Anterior cingulate cortex (tissue), 58 donors: ENCODE measurements at regions not wholly inside any gene's neighbourhood (a gene's known extent, or its start where the extent isn't known, plus 50 kb on each side); places are given as distances from the start of the nearest gene placed in this dataset.

Experiments
- DNase-seq, 58 donors: peaks; one replicate each; lab custom pipeline; 2025; lab: John Stamatoyannopoulos, UW

DNA sequence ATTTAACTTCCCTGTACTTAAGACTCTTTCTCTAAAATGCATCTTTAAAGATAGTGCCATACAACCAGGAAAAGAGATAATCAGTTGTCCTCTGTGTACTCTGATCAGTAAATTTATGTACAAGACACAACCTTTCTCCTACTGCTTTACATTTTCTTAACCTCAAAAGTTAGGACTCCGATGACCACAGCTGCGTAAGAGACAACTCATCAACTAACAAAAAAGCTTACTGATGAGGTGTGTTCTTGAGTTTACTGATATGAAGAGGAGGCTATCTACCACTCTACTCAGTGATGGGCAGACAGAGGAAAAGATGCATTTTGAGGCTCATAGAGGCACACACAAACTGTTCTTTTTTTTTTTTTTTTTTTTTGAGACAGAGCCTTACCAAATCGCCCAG is 71.4 kb upstream of the HIF1A start:
- no peak for DNase-seq

DNA sequence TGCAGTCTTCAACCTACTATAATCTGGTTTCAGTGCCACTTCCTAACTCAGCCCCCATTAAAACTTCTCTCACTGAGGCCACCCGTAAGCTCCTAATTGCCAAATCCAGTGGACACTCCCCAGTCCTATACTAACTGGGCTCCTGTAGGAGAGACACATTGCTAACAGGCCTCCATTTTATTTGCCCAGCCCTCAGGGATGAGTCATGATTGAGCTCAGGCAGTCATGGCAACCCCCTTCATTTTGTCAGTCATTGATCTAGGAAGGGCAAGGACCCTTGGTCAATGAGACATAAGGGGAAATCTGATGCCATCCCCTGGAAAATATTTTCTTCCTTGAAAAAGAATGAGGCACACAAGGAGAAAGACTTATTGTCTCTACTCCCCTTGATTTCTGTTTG is 70.1 kb upstream of the HIF1A start:
- no peak for DNase-seq

DNA sequence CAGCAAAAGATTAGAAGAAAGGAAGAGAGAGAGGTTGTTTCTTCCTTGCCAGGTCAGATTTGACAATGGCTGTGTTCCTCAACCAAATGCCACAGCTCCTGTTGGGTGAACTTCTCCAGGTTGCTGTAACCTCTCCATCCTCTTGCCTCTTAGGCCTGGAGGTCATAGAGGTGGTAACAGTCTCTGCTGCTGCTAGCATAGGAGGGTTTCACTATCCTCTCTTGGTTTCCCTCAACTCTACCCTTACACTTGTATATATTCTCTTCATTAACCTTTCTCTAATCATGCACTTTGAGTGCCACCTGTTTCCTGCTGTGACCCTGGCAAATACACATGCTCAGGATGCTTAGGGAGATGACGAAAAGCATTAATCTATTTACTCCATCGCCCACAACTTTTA is 67.7 kb upstream of the HIF1A start:
- DNase-seq: no peak

- DNase-seq: no peak
These were observed 67.1 kb upstream of the HIF1A start for GRCh38 chr14:61628016-61628725.

- DNase-seq: no peak
These were observed 64.8 kb upstream of the HIF1A start for GRCh38 chr14:61630399-61631044.

- no peak for DNase-seq
These were observed 64.1 kb upstream of the HIF1A start for GRCh38 chr14:61631045-61631687.

DNA sequence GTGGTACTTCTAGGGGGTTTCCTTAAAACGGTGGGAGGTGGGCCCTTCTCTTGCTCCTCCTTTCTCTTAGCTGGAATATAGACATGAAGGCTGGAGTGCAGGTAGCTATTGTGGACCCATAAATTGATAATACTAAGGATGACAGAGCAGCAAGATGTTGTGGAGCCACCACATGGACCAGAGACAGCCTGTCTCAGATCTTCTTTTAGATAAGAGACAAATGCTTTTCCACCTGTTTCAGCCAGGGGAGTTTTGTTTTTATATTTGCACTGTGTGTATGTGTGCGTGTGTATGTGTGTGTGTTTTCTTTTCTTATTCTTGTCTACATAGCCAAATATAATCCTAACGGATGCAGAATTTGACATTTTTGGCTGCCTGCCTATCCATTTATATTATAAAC is 62.9 kb upstream of the HIF1A start:
- DNase-seq: no peak

GRCh38 chr14:61632807-61633206 is 62.5 kb upstream of the HIF1A start:
- no peak for DNase-seq

GRCh38 chr14:61636291-61636690 is 59.0 kb upstream of the HIF1A start:
- no peak for DNase-seq

- DNase-seq: no peak
These were observed 58.5 kb upstream of the HIF1A start for GRCh38 chr14:61636779-61637178.

DNA sequence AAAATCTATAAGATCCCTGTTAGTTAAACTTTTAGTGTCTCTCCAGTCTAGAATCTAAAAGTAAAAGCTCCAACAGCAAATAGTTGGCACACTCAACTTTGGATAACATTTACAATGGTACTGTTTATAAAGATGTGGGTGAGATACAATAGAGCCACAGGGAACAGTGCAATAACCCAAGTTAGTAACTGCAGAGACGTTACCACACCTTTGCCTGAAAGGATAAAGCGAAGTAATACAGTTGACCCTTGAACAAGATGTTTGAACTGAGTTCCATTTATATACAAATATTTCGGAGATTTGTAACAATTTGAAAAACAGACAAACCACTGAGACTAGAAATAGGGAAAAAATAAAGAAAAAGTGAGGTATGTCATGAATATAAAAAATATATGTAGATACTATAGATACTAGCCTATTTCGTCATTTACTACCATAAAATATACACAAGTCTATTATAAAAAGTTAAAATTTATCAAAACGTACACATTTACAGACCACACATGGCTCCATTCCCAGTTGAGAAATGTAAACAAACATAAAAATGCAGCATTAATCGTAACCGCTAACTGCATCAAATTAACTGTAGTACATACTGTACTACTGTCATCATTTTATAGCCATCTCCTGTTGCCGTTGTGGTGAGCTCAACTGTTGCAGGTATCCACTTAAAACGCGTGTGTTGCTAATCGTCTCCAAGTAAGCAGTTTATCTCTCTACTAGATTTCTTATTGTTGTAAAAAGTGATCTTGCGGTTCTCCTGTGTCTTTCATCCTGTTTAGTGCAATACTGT is 56.5 kb upstream of the HIF1A start:
- no peak for DNase-seq

GRCh38 chr14:61640158-61641136 is 54.9 kb upstream of the HIF1A start:
- peak in 14 of 58 donors; percentile 2 to 43 (median 16) for DNase-seq

DNA sequence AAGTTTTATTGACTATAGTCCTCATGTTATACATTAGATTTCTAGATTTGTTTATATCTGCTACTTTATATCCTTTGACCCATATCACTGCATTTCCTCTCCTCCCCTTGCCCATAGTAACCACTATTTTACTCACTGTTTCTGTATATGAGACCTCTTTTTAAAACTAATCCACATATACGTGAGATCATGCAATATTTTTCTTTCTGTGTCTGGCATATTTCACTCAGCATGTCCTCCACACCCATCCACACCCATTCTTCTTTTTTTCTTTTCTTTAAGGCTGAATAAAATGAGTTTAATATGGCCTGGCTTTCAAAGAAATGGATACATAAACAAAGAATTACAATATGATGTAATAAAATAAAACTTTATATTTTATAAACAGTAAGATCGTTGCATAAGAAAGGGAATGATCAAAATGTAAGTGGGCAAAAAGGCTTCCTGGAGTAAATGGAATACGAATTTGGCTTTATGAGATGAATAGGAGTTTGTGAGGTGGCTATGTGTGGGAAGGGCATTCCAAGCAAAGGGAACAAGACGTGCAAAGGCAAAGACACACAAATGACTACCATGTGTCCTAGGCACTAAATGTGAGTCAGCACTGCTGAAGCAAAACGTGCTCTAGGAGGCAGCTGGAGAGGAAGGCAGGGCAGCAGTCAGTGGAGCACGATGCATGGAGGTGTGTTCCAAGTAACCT is 53.2 kb upstream of the HIF1A start:
- DNase-seq: no peak

DNA sequence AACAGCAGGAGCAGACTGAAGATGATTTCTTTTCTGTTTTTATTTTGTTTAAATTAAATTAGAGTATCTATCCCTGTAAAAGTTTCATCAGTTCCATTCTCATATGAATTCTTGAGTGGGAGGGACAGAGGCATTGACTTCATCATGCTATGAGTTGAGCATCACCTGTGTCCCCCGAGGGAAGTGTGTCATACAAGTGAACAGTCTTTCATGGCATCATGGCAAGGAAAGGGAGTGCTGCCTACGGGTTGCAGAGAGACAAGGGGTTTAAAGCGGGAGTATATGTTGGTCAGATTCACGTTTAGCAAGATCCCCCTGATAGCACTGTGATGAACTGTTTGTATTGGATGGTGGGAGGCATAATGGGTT is 52.7 kb upstream of the HIF1A start:
- DNase-seq: no peak

DNA sequence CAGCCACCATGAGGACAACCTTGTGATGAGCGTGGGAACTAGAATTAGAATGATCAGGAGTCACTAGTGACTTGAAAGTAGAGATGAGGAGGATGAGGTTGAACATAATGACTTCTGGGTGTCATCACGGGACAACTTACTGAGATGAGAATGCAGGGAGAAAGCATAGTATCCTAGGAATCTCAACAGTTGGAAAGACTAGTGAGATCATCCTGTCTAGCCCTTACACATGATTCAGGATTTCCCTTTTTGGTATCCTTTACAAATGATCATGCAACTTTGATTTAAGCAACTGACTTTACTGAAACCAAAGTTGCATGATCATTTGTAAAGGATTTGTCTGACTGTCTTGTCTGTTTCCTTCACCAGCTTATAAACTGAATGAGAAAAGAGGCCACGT is 51.8 kb upstream of the HIF1A start:
- DNase-seq: no peak

DNA sequence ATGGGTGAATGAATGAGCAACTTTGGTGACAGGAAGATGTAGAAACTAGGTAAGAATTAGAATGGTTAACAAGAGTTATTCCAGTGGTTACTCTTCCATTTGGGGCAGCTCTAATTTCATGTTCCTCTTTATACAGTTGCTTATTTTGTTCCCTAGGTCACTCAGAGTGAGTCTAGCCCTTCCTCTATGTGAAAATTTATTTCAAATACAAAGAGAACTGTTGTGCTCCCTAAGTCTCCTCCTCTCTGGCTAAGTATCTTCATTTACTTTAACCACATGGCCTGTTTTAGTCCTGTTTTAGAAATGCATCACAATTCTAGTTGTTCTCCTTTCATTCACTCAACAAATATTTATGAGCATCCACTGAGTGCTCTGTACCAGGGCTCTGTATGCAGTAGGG is 51.1 kb upstream of the HIF1A start:
- no peak for DNase-seq

DNA sequence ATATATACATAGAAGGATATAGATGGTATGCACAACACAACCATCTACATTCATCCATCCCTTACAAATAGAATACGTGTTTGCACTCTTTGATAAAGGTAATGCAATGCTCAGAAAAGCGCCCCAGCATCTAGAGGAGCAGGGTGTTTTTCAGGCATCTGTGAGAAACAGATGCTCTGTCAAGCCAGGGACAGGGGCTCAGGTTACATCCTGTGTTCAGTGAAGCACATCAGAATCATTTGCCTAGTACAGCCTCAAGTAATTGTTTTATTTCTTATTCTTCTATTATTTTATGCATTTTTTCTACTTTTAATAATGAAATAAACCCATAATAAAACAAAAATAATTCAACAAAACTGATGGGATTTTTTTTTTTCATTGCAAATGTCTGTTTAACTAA is 50.5 kb upstream of the HIF1A start:
- DNase-seq: no peak

DNA sequence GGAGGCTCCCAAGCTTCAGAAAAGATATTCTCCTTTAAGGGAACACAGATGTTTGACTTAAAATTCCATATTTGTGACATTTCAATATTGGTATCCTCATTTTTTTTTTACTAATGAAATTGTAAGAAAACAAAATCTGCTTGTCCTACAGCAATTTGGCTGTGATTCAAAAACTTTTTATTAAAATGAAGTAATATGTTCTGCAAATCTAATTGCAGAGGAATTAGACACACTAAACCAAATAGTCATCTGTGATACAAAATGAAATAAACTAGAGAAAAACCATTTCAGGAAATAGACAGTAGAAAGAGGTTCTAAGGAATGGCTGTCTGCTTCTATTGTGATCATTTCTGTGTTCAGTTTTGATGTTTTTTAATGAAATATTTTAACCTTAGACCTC is 50.1 kb upstream of the HIF1A start:
- no peak for DNase-seq
